CD4-positive, alpha-beta T cell treated with Interleukin-17A for 1 hour (primary cell): ENCODE measurements at regions not wholly inside any gene's neighbourhood (a gene's known extent, or its start where the extent isn't known, plus 50 kb on each side); places are given as distances from the start of the nearest gene placed in this dataset.
"Not testable (repeated sequence)": the region's sequence is repeated elsewhere in the genome, so short reads cannot be mapped to it uniquely, and the experiment has no call there.

Source experiments
- DNase-seq: peaks from one replicate; pipeline ENCODE4 v3.0.0-alpha.2; 2020

DNA sequence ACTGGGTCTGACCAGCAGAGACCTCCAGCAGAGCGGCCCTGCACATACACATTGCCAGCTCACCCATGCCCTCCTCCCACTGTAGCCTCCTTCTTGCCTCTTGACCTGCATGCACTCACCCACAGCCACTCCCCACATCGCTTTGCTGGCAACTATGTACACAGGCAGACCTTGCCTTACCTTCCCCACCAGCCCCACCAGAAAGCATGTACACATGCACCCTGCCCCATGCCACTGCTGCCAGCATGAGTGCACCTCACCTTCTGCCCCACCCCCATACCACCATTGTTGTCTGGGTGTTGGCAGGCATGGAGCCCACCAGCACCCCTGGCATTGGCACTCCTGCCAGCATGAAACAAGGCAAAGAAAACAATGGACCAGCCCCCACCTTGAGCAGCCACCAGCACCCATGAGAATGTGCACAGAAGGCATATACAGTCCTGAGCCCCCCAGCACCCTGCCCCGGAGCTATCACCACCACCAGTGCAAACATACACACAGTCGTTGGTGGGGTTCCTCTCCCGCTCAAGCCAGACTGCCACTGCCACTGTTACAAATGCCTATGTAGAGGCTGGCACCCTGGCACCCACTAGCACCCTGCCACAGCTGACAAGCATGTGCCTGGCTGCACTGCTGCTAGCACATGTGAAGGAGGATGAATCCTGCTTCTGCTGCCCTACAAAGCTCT is 171.4 kb upstream of the NR4A3 start:
- no peak for DNase-seq

DNA sequence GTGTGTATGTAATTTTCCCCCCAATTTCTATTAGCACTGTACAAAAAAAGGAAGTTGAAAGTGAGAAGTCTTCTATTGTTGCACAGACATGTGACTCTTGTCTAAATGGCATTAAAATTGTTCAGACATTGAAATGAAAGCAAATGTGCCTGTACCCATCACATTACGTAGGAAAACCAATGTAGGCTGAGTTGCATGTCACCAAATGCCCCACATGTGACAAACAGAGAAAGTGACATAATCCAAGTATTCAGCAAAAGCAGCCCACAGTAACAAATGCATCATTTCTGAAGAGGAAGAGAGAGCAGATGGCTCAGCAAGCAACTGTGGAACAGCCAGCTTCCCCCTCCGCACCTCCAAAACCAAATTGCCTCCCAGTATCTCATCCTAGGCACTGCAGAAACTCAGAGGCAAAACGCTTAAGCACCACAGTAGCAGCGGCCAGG is 161.5 kb upstream of the NR4A3 start:
- DNase-seq: peak; percentile 39

DNA sequence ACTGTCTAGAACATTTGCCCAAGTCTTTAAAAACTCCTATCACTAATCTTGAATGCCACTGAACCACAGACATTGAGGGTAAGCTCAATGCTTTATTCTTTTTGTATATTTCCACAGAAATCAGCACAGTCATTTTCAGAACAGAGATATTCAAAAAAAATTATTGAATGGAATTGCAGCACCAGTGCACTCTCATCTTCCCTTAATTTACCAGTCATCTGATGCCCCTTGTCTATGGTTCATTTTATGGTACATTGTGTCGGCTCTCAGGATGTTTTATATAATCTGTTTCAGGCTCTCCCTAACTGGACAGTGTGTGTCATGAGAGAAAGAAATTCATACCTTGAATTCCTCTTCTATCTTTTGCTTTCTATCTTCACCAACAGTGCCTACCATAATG is 158.4 kb upstream of the NR4A3 start:
- no peak for DNase-seq

DNA sequence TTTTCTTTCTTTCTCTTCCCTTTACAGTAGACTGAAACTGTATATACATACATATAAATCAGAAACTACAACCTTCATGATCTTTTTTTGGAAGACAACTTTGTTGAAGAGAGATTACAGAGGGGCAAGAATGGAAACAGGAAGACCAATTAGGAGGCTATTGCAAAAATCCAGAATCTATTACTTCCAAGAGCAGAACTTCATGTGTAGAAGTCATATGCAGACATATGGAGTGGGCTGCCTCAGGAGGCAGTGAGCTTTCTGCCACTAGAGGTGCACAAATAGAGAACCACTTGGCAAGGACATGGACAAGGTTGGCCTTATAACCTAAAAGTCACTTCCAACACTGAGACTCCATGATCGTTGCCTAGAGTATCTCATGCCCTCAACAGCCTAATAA is 157.8 kb upstream of the NR4A3 start:
- DNase-seq: no peak

DNA sequence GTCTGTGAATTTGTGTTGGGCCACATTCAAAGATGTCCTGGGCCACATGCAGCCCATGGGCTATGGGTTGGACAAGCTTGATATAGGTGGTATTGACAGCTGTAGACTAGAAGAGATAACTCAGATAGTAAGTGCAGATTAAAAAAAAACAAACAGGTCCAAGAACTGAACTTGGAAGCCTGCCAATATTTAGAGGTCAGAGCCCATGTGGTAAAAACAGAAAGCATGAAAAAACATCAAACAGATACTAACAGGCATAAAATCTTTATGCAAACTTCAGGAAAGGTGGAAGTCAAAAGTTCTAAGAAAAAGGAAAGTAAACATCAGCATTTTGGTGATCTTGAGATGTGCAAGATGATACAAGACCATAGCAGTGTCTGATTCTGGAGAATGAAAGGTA is 155.1 kb upstream of the NR4A3 start:
- DNase-seq: peak; percentile 15

DNA sequence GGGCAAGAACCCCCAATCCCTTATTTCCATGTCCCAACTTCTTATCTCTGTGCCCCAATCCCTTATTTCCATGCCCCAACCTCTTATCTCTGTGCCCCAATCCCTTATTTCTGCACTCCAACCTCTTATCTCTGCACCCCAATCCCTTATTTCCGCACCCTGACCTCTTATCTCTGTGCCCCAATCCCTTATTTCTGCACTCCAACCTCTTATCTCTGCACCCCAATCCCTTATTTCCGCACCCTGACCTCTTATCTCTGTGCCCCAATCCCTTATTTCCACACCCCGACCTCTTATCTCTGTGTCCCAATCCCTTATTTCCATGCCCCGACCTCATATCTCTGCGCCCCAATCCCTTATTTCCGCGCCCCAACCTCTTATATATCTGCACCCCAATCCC is 150.8 kb upstream of the NR4A3 start:
- not testable (repeated sequence) for DNase-seq

DNA sequence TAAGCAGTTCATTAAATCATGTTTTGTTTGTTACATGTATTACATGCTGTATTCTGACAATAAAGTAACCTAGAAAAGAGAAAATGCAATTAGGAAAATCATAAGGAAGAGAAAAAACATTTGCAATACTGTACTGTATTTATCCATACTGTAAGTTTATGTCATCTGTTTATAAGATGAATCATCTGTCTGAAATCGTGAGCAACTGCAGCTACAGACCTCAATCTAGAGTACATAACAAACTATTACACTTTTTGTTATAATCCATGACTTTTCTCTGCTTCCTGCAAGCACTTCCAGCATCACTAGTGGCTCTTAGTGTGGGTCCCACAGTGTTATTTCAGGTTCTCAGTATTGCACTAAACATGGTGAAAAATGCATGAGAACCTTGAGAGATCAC is 144.4 kb upstream of the NR4A3 start:
- DNase-seq: no peak

DNA sequence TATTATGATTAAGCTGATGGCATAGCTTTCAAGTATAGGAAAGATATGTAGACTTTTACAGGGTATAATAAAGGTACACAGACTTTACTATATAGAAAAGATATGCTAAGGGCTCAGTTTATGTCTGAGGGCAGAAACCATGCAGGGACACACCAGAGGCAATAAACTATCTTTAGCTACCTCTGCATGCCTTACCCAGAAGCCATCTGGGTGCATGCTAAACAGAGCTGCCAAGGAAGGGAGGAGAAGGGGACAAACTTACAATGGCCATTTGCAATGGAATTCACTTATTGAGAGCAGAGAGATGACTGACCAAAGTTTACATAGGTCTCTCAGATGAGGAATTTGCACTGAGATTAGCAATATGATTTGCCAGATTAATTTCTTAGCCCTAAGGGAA is 143.1 kb upstream of the NR4A3 start:
- no peak for DNase-seq

DNA sequence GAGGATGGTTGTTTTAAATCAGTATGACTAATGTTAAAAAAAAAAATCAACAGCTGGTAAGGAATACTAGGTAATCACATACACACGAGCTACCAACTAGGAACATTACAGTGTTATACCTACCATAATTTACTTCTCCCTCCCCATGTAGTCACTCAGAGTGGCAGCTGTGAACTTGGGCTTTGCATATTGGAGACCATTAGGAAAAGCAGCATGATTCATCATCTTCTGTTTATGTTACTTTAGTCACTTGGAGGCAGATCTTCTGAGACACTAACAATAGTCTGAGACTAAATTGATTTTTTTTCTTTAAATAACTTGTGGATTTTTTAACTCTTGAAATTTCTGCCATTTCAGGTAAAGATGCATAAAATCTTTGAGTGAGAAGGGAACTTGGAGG is 141.5 kb upstream of the NR4A3 start:
- no peak for DNase-seq

DNA sequence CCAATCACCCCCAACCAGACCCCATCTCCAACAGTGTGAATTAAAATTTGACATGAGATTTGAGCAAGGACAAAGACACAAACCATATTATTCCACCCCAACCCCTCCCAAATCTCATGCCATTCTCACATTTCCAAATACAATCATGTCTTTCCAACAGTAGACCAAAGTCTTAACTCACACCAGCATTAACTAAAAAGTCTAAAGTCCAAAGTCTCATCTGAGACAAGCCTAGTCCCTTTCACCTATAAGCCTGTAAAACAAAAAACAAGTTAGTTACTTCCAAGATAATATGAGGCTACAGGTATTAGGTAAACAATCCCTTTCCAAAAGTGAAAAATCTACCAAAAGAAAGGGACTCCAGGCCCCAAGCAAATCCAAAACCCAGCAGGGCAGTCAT is 140.6 kb upstream of the NR4A3 start:
- no peak for DNase-seq

DNA sequence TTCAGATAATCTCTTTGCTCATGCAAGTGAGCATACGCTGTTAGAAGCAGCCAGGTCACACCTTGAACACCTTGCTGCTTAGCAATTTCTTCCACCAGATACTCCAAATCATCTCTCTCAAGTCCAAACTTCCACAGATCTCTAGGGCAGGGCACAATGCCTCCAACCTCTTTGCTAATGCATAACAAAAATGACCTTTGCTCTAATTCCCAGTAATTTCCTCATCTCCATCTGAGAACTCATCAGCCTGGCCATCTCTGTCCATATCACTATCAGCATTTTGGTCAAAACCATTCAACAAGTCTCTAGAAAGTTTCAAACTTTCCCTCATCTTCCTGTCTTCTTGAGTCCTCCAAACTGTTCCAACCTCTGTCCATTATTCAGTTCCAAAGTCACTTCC is 139.3 kb upstream of the NR4A3 start:
- no peak for DNase-seq

DNA sequence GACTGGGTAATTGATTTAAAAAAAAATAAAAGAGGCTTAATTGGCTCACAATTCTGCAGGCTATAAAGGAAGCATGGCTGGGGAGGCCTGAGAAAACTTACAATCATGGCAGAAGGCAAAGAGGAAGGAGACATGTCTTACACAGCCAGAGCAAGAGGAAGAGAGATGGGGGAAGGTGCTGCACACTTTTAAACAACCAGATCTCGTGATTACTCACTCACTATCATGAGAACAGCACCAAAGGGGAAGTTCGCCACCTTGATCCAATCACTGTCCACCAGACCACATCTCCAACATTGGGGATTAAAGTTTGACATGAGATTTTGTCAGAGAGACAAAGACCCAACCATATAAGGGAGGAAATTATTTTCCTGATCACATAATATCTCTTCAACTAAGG is 138.8 kb upstream of the NR4A3 start:
- no peak for DNase-seq

DNA sequence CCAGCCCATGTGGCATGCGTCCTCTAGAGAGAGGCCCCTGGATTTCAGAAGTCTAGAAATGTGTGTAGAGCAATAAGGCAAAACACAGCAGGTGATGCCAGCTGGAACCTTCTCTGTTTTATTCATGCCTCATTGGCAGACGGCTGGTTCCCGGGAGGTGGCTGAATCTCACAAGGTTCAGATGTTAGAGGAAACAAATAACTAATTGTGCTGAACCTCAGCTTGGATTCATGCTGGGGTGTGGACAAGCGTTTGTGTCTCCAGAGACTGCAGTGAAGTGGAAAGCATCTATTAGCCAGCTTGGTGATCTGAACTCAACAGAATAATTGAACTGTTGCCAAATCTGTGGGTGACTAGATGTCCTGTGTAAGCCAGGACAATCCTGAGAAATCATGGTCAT is 131.1 kb upstream of the NR4A3 start:
- no peak for DNase-seq

DNA sequence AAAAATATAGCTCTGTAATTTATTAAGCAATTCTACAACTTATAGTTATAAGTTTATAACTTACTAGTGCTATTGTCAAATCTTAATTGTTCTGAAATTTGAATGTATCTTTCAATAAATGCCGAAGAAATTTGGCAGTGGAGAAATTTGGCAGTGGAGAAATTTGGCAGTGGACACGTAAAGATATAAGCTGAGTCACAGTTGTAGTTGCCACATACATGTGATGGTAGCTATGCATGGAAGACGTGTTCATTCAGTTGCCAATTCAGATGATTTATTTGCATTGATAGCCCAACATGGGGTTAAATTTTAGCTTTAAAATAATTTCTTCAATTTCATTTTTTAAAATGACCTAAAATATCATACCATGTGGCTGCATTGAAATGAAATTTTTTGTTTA is 127.8 kb upstream of the NR4A3 start:
- DNase-seq: no peak

DNA sequence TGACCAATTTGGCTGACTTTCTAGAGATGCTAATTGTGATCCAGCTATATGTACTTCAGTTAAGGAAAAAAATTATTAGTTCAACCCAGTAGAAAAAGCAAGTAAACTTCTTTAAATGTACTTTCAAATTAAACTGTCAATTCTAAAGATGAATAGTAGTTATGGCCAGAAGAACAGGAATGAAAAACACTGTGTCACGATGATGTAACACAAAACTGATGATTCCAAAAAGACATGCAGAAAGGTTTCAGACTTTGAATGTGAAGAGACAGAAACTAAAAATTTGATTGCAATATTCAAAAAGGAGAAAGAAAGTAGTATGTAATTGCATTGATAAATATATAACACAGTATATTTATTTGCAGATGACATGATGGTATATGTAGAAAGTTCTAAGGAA is 127.3 kb upstream of the NR4A3 start:
- no peak for DNase-seq

DNA sequence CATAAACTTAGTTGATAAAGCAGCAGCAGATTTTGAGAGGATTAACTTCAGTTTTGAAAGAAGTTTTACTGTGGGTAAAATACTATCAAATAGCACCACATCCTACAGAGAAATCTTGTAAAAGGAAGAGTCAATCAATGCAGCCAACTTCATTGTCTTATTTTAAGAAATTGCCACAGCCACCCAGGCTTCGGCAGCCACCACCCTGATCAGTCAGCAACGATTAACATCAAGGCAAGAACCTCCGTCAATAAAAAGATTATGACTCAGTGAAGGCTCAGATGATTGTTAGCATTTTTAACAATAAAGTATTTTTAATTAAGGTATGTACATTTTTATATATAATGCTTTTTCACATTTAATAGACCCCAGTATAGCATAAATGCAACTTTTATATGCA is 122.3 kb upstream of the NR4A3 start:
- DNase-seq: no peak

DNA sequence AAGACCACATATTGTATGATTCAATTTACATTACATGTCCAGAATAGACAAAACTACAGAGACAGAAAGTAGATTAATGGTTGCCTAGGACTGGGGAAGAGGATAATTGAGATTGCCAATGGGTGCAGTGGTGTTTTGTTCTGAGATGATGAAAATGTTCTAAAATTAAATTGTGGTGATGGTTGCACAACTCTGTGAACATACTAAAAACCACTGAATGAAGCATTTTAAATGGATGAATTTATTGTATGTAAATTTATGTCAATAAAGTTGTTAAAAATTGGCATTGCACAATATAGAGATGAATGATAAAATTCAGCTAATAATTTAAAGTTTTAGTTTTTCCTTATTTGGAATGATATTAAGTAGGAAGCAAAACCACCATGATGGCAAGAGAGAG is 109.5 kb upstream of the NR4A3 start:
- no peak for DNase-seq

DNA sequence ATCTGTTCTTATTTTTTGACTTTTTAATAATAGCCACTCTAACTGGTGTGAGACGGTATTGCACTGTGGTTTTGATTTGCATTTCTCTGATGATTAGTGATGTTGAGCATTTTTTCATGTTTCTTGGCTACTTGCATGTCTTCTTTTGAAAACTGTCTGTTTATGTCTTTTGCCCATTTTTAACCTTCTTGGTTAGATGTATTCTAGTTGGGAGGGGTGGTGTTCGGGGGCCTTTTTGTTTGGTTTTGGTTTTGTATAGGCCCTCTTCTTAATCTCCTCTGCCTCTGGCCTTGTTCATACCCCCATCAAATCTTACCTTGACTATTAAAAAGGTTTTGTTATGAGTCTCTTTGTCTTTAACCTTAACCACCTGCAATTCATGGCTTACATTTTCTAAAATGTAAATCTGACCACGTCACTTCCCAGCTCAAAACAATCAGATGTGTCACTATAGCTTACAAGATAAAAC is 107.8 kb upstream of the NR4A3 start:
- DNase-seq: no peak

DNA sequence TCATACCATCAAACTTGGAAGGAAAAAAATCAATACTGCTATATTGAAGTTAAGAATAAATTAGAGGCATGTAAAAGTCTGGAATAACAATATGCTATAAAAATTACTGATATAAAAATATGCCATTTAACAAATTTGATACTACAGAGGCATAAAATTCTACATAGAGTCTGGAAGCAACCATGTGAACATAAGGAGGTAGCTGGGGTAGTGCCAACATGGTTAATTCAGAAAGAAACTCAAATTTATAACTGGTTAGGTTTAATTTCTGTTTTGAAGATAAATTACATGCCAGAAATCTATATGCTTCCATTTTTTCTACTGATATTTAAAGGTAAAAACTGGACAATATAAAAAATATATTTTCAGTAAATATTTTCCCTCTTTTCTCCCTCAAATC is 103.1 kb upstream of the NR4A3 start:
- DNase-seq: no peak

DNA sequence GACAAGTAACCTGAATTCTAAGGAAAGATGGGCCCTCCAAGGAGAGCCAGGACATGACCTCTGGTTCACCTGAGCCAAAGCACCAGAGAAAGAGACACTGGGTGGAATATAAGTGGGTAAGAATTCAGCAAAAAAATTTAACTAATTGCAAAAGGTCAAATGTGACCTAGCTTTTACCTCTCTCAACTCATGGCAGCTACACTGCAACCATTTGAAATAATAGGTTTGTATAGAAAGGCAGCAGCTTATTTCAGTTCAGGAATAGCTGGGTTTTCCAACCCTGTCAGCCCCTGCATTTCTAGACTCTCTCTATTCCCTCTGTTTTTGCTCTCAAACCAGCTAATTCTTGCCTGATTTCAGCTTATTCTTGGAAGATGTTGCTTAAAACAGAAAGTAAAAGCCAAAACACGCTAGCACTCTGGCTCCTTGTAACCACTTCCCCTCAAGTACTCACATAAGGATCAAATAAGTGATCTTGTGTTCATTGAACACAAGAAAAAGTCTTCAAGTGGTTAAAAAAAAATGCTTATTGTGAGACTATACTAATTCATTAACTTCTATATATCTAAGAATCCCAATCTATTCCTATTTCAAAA is 101.1 kb upstream of the NR4A3 start:
- peak; percentile 38 for DNase-seq

DNA sequence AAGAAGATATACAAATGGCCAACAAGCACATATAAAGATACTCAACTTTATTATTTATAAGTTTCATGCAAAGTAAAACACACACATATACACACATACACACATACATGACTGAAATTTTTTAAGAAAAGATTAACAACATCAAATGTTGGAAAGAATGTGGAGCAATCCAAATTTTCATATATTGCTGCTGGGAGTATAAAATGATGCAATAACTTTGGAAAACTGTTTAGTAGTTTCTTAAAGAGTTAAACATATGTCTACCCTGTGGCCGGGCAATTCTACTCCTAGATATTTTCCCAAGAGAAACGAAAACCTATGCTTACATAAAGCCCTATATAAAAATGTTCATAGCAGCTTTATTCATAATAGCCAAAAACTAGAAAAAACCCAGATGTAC is 99.8 kb upstream of the NR4A3 start:
- DNase-seq: no peak

DNA sequence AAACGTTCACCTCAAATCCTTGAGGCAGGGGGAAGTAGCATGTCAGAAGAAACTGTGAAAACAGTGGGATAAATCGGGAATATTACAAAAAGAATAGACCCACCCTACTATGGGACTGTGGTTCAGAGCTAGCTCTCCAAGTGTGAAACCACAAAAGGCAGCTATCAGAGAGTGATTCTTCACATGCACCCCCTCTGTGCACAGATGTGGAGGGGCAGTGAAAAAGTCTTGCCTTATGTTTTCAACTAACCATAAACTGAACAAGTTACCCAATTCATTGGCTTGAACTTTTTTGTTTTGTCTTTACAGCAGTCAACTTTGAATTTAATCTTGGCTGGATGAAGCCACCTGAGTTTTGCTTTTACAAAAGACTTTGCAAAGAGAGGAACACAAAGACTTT is 98.8 kb upstream of the NR4A3 start:
- DNase-seq: peak; percentile 33

DNA sequence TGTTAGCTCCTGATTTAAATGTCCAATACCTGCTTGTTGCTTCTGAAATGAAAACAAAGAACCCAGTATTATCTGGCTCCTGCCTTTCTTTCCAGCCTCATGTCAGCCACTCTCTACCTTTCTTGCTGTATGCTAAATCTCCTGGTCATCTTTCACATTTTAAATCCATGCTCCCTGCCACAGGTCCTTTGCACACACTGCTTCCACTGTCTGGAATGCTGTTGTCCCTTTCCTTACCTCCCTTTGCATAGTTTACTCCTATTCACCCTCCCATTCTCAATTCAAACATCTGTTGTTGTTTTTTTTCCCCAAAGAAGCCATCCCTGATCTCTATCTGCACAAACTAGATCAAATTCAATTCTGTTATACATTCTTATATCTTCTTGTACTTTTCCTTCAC is 97.0 kb upstream of the NR4A3 start:
- no peak for DNase-seq

DNA sequence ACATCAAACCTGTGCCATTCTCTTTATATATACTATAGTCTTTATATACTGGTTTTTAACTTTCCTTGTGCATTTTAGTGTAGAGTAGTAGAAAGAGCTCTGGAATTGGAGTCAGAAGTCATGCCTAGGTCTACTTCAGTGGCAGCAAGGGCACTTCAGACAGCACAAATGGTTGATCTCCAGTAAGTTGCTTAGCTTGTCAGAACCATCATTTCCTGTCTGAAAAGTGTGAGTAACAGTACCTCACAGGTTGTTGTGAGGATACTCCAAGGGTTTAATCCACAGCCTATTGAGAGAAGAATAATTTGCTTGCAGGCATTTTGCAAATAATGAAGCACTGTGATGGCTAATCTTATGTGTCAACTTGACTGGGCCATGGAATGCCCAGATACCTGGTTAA is 95.8 kb upstream of the NR4A3 start:
- DNase-seq: peak; percentile 7

DNA sequence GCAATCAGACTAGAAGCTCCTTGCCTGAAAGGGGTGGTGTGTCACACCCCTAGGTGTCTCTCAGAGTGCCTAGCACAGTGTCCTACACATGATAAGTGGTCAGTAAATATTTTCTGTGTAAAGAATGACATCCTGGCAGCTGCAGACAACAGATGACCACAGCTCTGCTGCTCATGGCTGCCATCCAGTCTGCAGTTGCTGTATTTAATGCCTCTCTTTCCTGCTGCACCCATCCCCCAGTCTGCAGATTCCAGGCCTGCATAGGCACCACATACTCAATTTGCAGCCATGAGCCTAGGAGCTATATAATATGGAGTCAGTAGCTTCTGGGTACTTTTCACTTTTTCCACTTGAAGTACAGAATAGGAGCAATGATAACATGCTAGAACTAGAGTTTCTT is 94.9 kb upstream of the NR4A3 start:
- DNase-seq: no peak
